Endodermal cell (in vitro differentiated cells): ENCODE measurements at regions not wholly inside any gene's neighbourhood (a gene's known extent, or its start where the extent isn't known, plus 50 kb on each side); places are given as distances from the start of the nearest gene placed in this dataset.
"Not testable (repeated sequence)": the region's sequence is repeated elsewhere in the genome, so short reads cannot be mapped to it uniquely, and the experiment has no call there.

Experiments
- DNase-seq: peaks from one replicate; pipeline ENCODE4 v3.0.0-alpha.2; 2017
- H3K27ac ChIP-seq: 2 replicates; pipeline ENCODE4 v1.5.1; 2013; ENCODE audit warnings: mild to moderate bottlenecking, low read depth, low read length, moderate library complexity
- H3K27me3 ChIP-seq: 2 replicates; pipeline ENCODE4 v1.6.1; 2013; ENCODE audit warnings: mild to moderate bottlenecking, low read length, moderate library complexity; ENCODE audit not compliant: insufficient read depth, control insufficient read depth, poor library complexity, severe bottlenecking
- H3K36me3 ChIP-seq: 2 replicates; pipeline ENCODE4 v1.7.0; 2013; ENCODE audit warnings: mild to moderate bottlenecking, low read length, moderate library complexity; ENCODE audit not compliant: control insufficient read depth, insufficient read depth
- H3K4me1 ChIP-seq: one replicate; pipeline ENCODE4 v1.7.0; 2013; ENCODE audit warnings: low read length; ENCODE audit not compliant: control insufficient read depth, insufficient read depth
- H3K4me3 ChIP-seq: 2 replicates; pipeline ENCODE4 v1.5.1; 2013; ENCODE audit warnings: mild to moderate bottlenecking, low read length, moderate library complexity
- H3K9ac ChIP-seq: 2 replicates; pipeline ENCODE4 v1.6.1; 2013; ENCODE audit warnings: mild to moderate bottlenecking, low read length, moderate library complexity; ENCODE audit not compliant: poor library complexity, severe bottlenecking; ENCODE audit errors: extremely low read depth
- H3K9me3 ChIP-seq: 2 replicates; pipeline ENCODE4 v1.6.1; 2013; ENCODE audit warnings: mild to moderate bottlenecking, low read length, moderate library complexity; ENCODE audit not compliant: control insufficient read depth
- H3K27ac Mint-ChIP-seq: 2 replicates; pipeline ENCODE4 v1.8.0; 2020; ENCODE audit warnings: mixed read lengths
- H3K27me3 Mint-ChIP-seq: 2 replicates; pipeline ENCODE4 v1.8.0; 2021; ENCODE audit warnings: mild to moderate bottlenecking, mixed read lengths; ENCODE audit not compliant: insufficient read depth
- H3K36me3 Mint-ChIP-seq: 2 replicates; pipeline ENCODE4 v1.8.0; 2020; ENCODE audit warnings: low read depth, mixed read lengths
- H3K4me1 Mint-ChIP-seq: 2 replicates; pipeline ENCODE4 v1.8.0; 2020; ENCODE audit warnings: mixed read lengths
- H3K4me3 Mint-ChIP-seq: 2 replicates; pipeline ENCODE4 v1.8.0; 2020; ENCODE audit warnings: mild to moderate bottlenecking, moderate library complexity, mixed read lengths
- H3K9me3 Mint-ChIP-seq: 2 replicates; pipeline ENCODE4 v1.8.0; 2020; ENCODE audit warnings: mild to moderate bottlenecking, mixed read lengths
- WGBS, 2 experiments: methylation state at CpG; one replicate each; pipeline versions ENCODE4 v1.1.5 to v1.1.7; 2013; ENCODE audit warnings: missing lambda C conversion rate in 2 of 2, mixed read lengths in 1 of 2; ENCODE audit not compliant: insufficient coverage in 1 of 2, insufficient read length in 1 of 2; 5-methylcytosine and 5-hydroxymethylcytosine counted together
- TF ChIP-seq, protein P1 (sequence below): fragments of 200-600 bp; sonication (generic); conservative IDR thresholded peaks from 2 replicates; pipeline ENCODE4 v1.5.0; 2021; ENCODE audit warnings: antibody characterized with exemption, mild to moderate bottlenecking

DNA sequence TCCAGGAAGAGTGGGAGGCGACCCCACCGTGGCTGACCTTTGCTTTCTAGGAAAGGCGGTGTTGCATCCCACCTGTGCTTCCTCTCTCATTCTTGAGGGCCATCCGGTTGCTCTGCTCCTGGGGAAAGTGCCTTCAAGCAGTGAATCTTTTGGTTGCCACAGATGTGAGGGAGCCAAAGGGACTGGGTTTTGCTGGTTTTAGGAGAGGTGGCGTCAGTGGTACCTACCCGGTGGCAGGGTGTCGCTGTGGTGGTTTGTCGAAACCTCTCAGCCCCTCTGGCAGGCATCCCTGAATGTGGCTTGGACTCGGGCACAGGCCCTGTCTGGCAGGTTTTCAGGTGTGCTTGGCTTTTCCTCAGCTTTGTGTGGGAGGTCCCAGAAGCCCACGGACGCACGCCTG, 611.5 kb downstream of the KCNJ18 start:
- Mint-ChIP-seq H3K36me3 (peaks cover 2% of the 10 kb centered on the region), H3K27me3 (no peaks in the 10 kb centered on the region), H3K4me1 (no peaks in the 10 kb centered on the region), H3K4me3 (no peak overlapping the region), H3K9me3 (peaks cover 98% of the 10 kb centered on the region), H3K27ac (no peak overlapping the region)
- no peak for DNase-seq
- H3K27me3 ChIP-seq = no peaks in the 10 kb centered on the region
- no peak overlapping the region for H3K4me3 ChIP-seq
- H3K9ac ChIP-seq = no peak overlapping the region
- 88 to 95% methylated on average over 9 to 12 of the region's 12 CpGs for WGBS, 2 experiments
- no peak overlapping the region for H3K27ac ChIP-seq
- no peaks in the 10 kb centered on the region for H3K4me1 ChIP-seq
- H3K9me3 ChIP-seq = peaks cover 54% of the 10 kb centered on the region
- no peaks in the 10 kb centered on the region for H3K36me3 ChIP-seq
- TF ChIP-seq, protein P1, sequence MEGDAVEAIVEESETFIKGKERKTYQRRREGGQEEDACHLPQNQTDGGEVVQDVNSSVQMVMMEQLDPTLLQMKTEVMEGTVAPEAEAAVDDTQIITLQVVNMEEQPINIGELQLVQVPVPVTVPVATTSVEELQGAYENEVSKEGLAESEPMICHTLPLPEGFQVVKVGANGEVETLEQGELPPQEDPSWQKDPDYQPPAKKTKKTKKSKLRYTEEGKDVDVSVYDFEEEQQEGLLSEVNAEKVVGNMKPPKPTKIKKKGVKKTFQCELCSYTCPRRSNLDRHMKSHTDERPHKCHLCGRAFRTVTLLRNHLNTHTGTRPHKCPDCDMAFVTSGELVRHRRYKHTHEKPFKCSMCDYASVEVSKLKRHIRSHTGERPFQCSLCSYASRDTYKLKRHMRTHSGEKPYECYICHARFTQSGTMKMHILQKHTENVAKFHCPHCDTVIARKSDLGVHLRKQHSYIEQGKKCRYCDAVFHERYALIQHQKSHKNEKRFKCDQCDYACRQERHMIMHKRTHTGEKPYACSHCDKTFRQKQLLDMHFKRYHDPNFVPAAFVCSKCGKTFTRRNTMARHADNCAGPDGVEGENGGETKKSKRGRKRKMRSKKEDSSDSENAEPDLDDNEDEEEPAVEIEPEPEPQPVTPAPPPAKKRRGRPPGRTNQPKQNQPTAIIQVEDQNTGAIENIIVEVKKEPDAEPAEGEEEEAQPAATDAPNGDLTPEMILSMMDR = no peak

GRCh38 chr17:22304667-22305303, 612.5 kb downstream of the KCNJ18 start:
- Mint-ChIP-seq H3K4me3 (no peak overlapping the region), H3K9me3 (peaks cover 96% of the 10 kb centered on the region), H3K27me3 (no peaks in the 10 kb centered on the region), H3K27ac (no peak overlapping the region), H3K4me1 (no peaks in the 10 kb centered on the region), H3K36me3 (no peaks in the 10 kb centered on the region)
- no peak for DNase-seq
- Histone ChIP-seq H3K9ac (no peak overlapping the region), H3K9me3 (peaks cover 47% of the 10 kb centered on the region), H3K4me1 (no peaks in the 10 kb centered on the region), H3K36me3 (no peaks in the 10 kb centered on the region), H3K4me3 (no peak overlapping the region), H3K27ac (no peak overlapping the region), H3K27me3 (no peaks in the 10 kb centered on the region)
- WGBS, 2 experiments = 91 to 94% methylated on average over 17 to 27 of the region's 31 CpGs
- TF ChIP-seq, protein P1 = no peak

GRCh38 chr17:22305356-22306071, 613.2 kb downstream of the KCNJ18 start:
- Mint-ChIP-seq H3K9me3 (peaks cover 96% of the 10 kb centered on the region), H3K36me3 (peaks cover under 1% of the 10 kb centered on the region), H3K27me3 (no peaks in the 10 kb centered on the region), H3K4me3 (no peak overlapping the region), H3K4me1 (no peaks in the 10 kb centered on the region), H3K27ac (no peak overlapping the region)
- H3K4me3 ChIP-seq = no peak overlapping the region
- H3K27ac ChIP-seq = no peak overlapping the region
- H3K27me3 ChIP-seq = no peaks in the 10 kb centered on the region
- TF ChIP-seq, protein P1 = no peak
- H3K36me3 ChIP-seq = no peaks in the 10 kb centered on the region
- 91 to 97% methylated on average over 18 to 32 of the region's 32 CpGs for WGBS, 2 experiments
- no peaks in the 10 kb centered on the region for H3K4me1 ChIP-seq
- H3K9me3 ChIP-seq = peaks cover 42% of the 10 kb centered on the region
- DNase-seq = no peak
- H3K9ac ChIP-seq = no peak overlapping the region

DNA sequence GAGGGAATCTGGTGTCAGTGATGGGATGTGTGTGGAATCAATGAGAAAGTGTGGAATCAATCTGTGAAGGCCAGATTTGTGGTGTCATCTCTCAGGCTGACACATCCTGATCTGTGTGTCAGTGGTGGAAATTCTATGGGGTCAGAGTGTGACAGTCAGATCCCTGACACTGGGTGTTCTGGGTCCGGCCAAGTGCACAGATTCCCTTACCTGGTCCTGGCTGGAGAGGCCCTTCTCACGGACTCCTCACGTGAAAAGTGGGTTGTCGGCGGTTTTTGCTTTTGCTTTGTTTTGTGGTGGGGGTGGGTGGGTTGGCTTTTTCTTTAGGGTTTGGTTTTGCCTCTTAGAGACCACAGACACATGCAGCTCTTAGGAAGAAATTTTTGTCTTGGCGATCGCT, 618.0 kb downstream of the KCNJ18 start:
- H3K4me3 Mint-ChIP-seq, H3K27me3 ChIP-seq, H3K27me3 Mint-ChIP-seq, H3K4me3 ChIP-seq, H3K36me3 Mint-ChIP-seq, H3K36me3 ChIP-seq, H3K9ac ChIP-seq, H3K27ac Mint-ChIP-seq, H3K4me1 ChIP-seq, H3K27ac ChIP-seq, H3K4me1 Mint-ChIP-seq, DNase-seq: not testable (repeated sequence)
- peaks cover 85% of the 10 kb centered on the region for H3K9me3 Mint-ChIP-seq
- WGBS, 2 experiments = 87 to 100% methylated on average over 2 to 7 of the region's 7 CpGs
- H3K9me3 ChIP-seq = peaks cover 33% of the 10 kb centered on the region
